Adrenal gland (tissue), 5 donors: ENCODE measurements at regions not wholly inside any gene's neighbourhood (a gene's known extent, or its start where the extent isn't known, plus 50 kb on each side); places are given as distances from the start of the nearest gene placed in this dataset.

ENCODE experiments used
- POLR2A ChIP-seq, 2 donors: fragments of 450-650 bp; IDR thresholded peaks; one replicate each; pipeline ENCODE4 v1.6.1; 2017; ENCODE audit warnings: antibody characterized with exemption in 2 of 2, mild to moderate bottlenecking in 2 of 2, moderate library complexity in 1 of 2
- TF ChIP-seq, protein P1 (sequence below), 6 experiments: fragments of 450-650 bp in 4 of 6; fragments of 200-600 bp in 2 of 6; sonication (generic) in 1 of 6; IDR thresholded peaks; 1 replicate in 5 of 6; 2 replicates in 1 of 6; pipeline versions ENCODE4 v1.5.1 to v1.8.0; 2016 to 2021; ENCODE audit warnings: antibody characterized with exemption in 6 of 6, mild to moderate bottlenecking in 2 of 6, moderate library complexity in 1 of 6
- donor health status: DM: no; HTN: no; CAD: no.

GRCh38 chr10:44834131-44834530, 77.0 kb upstream of the TMEM72 start:
- TF ChIP-seq, protein P1, sequence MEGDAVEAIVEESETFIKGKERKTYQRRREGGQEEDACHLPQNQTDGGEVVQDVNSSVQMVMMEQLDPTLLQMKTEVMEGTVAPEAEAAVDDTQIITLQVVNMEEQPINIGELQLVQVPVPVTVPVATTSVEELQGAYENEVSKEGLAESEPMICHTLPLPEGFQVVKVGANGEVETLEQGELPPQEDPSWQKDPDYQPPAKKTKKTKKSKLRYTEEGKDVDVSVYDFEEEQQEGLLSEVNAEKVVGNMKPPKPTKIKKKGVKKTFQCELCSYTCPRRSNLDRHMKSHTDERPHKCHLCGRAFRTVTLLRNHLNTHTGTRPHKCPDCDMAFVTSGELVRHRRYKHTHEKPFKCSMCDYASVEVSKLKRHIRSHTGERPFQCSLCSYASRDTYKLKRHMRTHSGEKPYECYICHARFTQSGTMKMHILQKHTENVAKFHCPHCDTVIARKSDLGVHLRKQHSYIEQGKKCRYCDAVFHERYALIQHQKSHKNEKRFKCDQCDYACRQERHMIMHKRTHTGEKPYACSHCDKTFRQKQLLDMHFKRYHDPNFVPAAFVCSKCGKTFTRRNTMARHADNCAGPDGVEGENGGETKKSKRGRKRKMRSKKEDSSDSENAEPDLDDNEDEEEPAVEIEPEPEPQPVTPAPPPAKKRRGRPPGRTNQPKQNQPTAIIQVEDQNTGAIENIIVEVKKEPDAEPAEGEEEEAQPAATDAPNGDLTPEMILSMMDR (IDR thresholded peaks at IDR 0.05): no peak
- TF ChIP-seq POLR2A (IDR thresholded peaks at IDR 0.05): no peak
